ENCODE measurements at regions not wholly inside any gene's neighbourhood (a gene's known extent, or its start where the extent isn't known, plus 50 kb on each side); places are given as distances from the start of the nearest gene placed in this dataset.
"Not testable (repeated sequence)": the region's sequence is repeated elsewhere in the genome, so short reads cannot be mapped to it uniquely, and the experiment has no call there.

GRCh38 chr5:111926026-111926425 is 169.0 kb upstream of the NREP start:
- Mint-ChIP-seq H3K4me1 (ENCODE audit: low read depth) (no peaks in the 10 kb centered on the region), H3K9me3 (no peaks in the 10 kb centered on the region), H3K36me3 (ENCODE audit: low read depth) (no peaks in the 10 kb centered on the region), H3K4me3 (no peak overlapping the region), H3K27ac (no peak overlapping the region), H3K27me3 (no peaks in the 10 kb centered on the region)
- intact Hi-C loops (cut with micrococcal nuclease), result no loop called here
- CTCF ChIA-PET, result no interaction called here
- DNase-seq, result no peak
- POLR2A ChIA-PET, result no interaction called here
- no peak for ATAC-seq
- no peak for TF ChIP-seq CTCF (IDR thresholded peaks at IDR 0.05)

GRCh38 chr5:111922344-111922743 is 165.3 kb upstream of the NREP start:
- no peak for ATAC-seq
- H3K27ac Mint-ChIP-seq, result no peak overlapping the region
- DNase-seq, result no peak
- intact Hi-C loops (cut with micrococcal nuclease), result no loop called here
- H3K4me1 Mint-ChIP-seq (ENCODE audit: low read depth), result no peaks in the 10 kb centered on the region
- H3K4me3 Mint-ChIP-seq, result no peak overlapping the region
- peaks cover 1% of the 10 kb centered on the region for H3K9me3 Mint-ChIP-seq
- POLR2A ChIA-PET, result no interaction called here
- H3K27me3 Mint-ChIP-seq, result no peaks in the 10 kb centered on the region
- H3K36me3 Mint-ChIP-seq (ENCODE audit: low read depth), result no peaks in the 10 kb centered on the region
- TF ChIP-seq CTCF (IDR thresholded peaks at IDR 0.05), result no peak
- CTCF ChIA-PET, result no interaction called here

- H3K27ac Mint-ChIP-seq; H3K9me3 Mint-ChIP-seq; intact Hi-C loops (cut with micrococcal nuclease); H3K27me3 Mint-ChIP-seq; H3K4me3 Mint-ChIP-seq; H3K4me1 Mint-ChIP-seq (ENCODE audit: low read depth); POLR2A ChIA-PET; ATAC-seq; H3K36me3 Mint-ChIP-seq (ENCODE audit: low read depth); CTCF ChIA-PET; DNase-seq: not testable (repeated sequence)
Observed at GRCh38 chr5:111921691-111922090, 164.7 kb upstream of the NREP start.

- H3K9me3 Mint-ChIP-seq, result peaks cover 1% of the 10 kb centered on the region
- no peaks in the 10 kb centered on the region for H3K27me3 Mint-ChIP-seq
- H3K4me1 Mint-ChIP-seq (ENCODE audit: low read depth), result no peaks in the 10 kb centered on the region
- ChIA-PET CTCF (no interaction called here), POLR2A (no interaction called here)
- intact Hi-C loops (cut with micrococcal nuclease), result no loop called here
- H3K36me3 Mint-ChIP-seq (ENCODE audit: low read depth), result no peaks in the 10 kb centered on the region
- no peak overlapping the region for H3K27ac Mint-ChIP-seq
- ATAC-seq, result no peak
- H3K4me3 Mint-ChIP-seq, result no peak overlapping the region
- TF ChIP-seq CTCF (IDR thresholded peaks at IDR 0.05), result no peak
- DNase-seq, result no peak
Observed at GRCh38 chr5:111914966-111915636, 158.1 kb upstream of the NREP start.

- POLR2A ChIA-PET, result no interaction called here
- peaks cover 2% of the 10 kb centered on the region for H3K27me3 Mint-ChIP-seq
- peaks cover 11% of the 10 kb centered on the region for H3K9me3 Mint-ChIP-seq
- no peak for ATAC-seq
- CTCF ChIA-PET, result no interaction called here
- intact Hi-C loops (cut with micrococcal nuclease), result no loop called here
- no peak for DNase-seq
- no peak for TF ChIP-seq CTCF (IDR thresholded peaks at IDR 0.05)
- H3K27ac Mint-ChIP-seq, result no peak overlapping the region
- no peaks in the 10 kb centered on the region for H3K4me1 Mint-ChIP-seq (ENCODE audit: low read depth)
- H3K36me3 Mint-ChIP-seq (ENCODE audit: low read depth), result peaks cover 2% of the 10 kb centered on the region
- H3K4me3 Mint-ChIP-seq, result no peak overlapping the region
Observed at GRCh38 chr5:111902436-111902835, 145.4 kb upstream of the NREP start.

- H3K36me3 Mint-ChIP-seq (ENCODE audit: low read depth), result peaks cover 2% of the 10 kb centered on the region
- intact Hi-C loops (cut with micrococcal nuclease), result no loop called here
- peaks cover 11% of the 10 kb centered on the region for H3K9me3 Mint-ChIP-seq
- ChIA-PET CTCF (no interaction called here), POLR2A (interaction anchor here (0.6 kb wide), 1 partner anchor 88 kb away, joined by 3 read pairs; no protein-coding TSS in a partner anchor)
- no peaks in the 10 kb centered on the region for H3K4me1 Mint-ChIP-seq (ENCODE audit: low read depth)
- no peak overlapping the region for H3K27ac Mint-ChIP-seq
- H3K4me3 Mint-ChIP-seq, result no peak overlapping the region
- no peak for TF ChIP-seq CTCF (IDR thresholded peaks at IDR 0.05)
- ATAC-seq (no peak), DNase-seq (no peak)
- H3K27me3 Mint-ChIP-seq, result peaks cover 2% of the 10 kb centered on the region
Observed at GRCh38 chr5:111901296-111901695, 144.3 kb upstream of the NREP start.
